Chondrocyte (in vitro differentiated cells): ENCODE measurements at regions not wholly inside any gene's neighbourhood (a gene's known extent, or its start where the extent isn't known, plus 50 kb on each side); places are given as distances from the start of the nearest gene placed in this dataset.

Experiments
- DNase-seq: peaks from one replicate; pipeline ENCODE4 v3.0.0; 2021; ENCODE audit warnings: mixed read lengths, low spot score
- H3K27ac Mint-ChIP-seq: one replicate; pipeline ENCODE4 v1.8.0; 2021; ENCODE audit warnings: mild to moderate bottlenecking, moderate library complexity, mixed read lengths; ENCODE audit not compliant: unreplicated experiment
- H3K27me3 Mint-ChIP-seq: 2 replicates; pipeline ENCODE4 v1.8.0; 2021; ENCODE audit warnings: low read depth, mixed read lengths
- H3K36me3 Mint-ChIP-seq: 2 replicates; pipeline ENCODE4 v1.8.0; 2021; ENCODE audit warnings: low read depth, mixed read lengths
- H3K4me1 Mint-ChIP-seq: 2 replicates; pipeline ENCODE4 v1.8.0; 2021; ENCODE audit warnings: low read depth, mild to moderate bottlenecking, mixed read lengths
- H3K4me3 Mint-ChIP-seq: one replicate; pipeline ENCODE4 v1.8.0; 2021; ENCODE audit warnings: mild to moderate bottlenecking, moderate library complexity, mixed read lengths; ENCODE audit not compliant: unreplicated experiment
- H3K9me3 Mint-ChIP-seq: 2 replicates; pipeline ENCODE4 v1.8.0; 2021; ENCODE audit warnings: low read depth, mixed read lengths
- CTCF ChIP-seq: fragments of 200-600 bp; sonication (generic); IDR thresholded peaks from 2 replicates; pipeline ENCODE4 v1.5.0; 2021; ENCODE audit warnings: antibody characterized with exemption, mild to moderate bottlenecking, moderate library complexity

- no peak for DNase-seq
- no peaks in the 10 kb centered on the region for H3K9me3 Mint-ChIP-seq
- no peaks in the 10 kb centered on the region for H3K4me1 Mint-ChIP-seq
- no peak overlapping the region for H3K27ac Mint-ChIP-seq
- H3K27me3 Mint-ChIP-seq = peaks cover 43% of the 10 kb centered on the region
- no peak for TF ChIP-seq CTCF
- H3K4me3 Mint-ChIP-seq = no peak overlapping the region
- H3K36me3 Mint-ChIP-seq = no peaks in the 10 kb centered on the region
These were observed 468.1 kb downstream of the IPMK start for GRCh38 chr10:57799625-57800024.

- Mint-ChIP-seq H3K9me3 (no peaks in the 10 kb centered on the region), H3K27ac (no peak overlapping the region), H3K36me3 (no peaks in the 10 kb centered on the region), H3K4me1 (no peaks in the 10 kb centered on the region), H3K4me3 (no peak overlapping the region), H3K27me3 (peaks cover 43% of the 10 kb centered on the region)
- TF ChIP-seq CTCF = no peak
- DNase-seq = no peak
These were observed 468.9 kb downstream of the IPMK start for GRCh38 chr10:57798830-57799229.

GRCh38 chr10:57791546-57791945 lies 476.1 kb downstream of the IPMK start:
- no peak for DNase-seq
- no peaks in the 10 kb centered on the region for H3K36me3 Mint-ChIP-seq
- TF ChIP-seq CTCF = no peak
- no peaks in the 10 kb centered on the region for H3K9me3 Mint-ChIP-seq
- no peak overlapping the region for H3K4me3 Mint-ChIP-seq
- no peaks in the 10 kb centered on the region for H3K4me1 Mint-ChIP-seq
- H3K27me3 Mint-ChIP-seq = peaks cover 9% of the 10 kb centered on the region
- no peak overlapping the region for H3K27ac Mint-ChIP-seq

- no peaks in the 10 kb centered on the region for H3K36me3 Mint-ChIP-seq
- TF ChIP-seq CTCF = no peak
- H3K4me1 Mint-ChIP-seq = no peaks in the 10 kb centered on the region
- no peak overlapping the region for H3K4me3 Mint-ChIP-seq
- no peaks in the 10 kb centered on the region for H3K9me3 Mint-ChIP-seq
- no peak for DNase-seq
- H3K27me3 Mint-ChIP-seq = peaks cover 9% of the 10 kb centered on the region
- no peak overlapping the region for H3K27ac Mint-ChIP-seq
These were observed 477.0 kb downstream of the IPMK start for GRCh38 chr10:57790703-57791102.

GRCh38 chr10:57788117-57788516 lies 479.6 kb downstream of the IPMK start:
- TF ChIP-seq CTCF = no peak
- Mint-ChIP-seq H3K9me3 (no peaks in the 10 kb centered on the region), H3K36me3 (no peaks in the 10 kb centered on the region), H3K4me1 (no peaks in the 10 kb centered on the region), H3K27ac (no peak overlapping the region), H3K4me3 (no peak overlapping the region), H3K27me3 (peaks cover 5% of the 10 kb centered on the region)
- no peak for DNase-seq
